HEK293T (cell line): ENCODE measurements at regions not wholly inside any gene's neighbourhood (a gene's known extent, or its start where the extent isn't known, plus 50 kb on each side); places are given as distances from the start of the nearest gene placed in this dataset.

Source experiments
- ARNT ChIP-seq: fragments of 450-650 bp; IDR thresholded peaks from 2 replicates; pipeline ENCODE4 v1.6.1; 2017; ENCODE audit warnings: mild to moderate bottlenecking
- BHLHE40 ChIP-seq: fragments of 450-650 bp; IDR thresholded peaks from 2 replicates; pipeline ENCODE4 v1.6.1; 2016; ENCODE audit warnings: mild to moderate bottlenecking, moderate library complexity, borderline replicate concordance
- CTBP1 ChIP-seq: fragments of 450-650 bp; IDR thresholded peaks from 2 replicates; pipeline ENCODE4 v1.6.1; 2016; ENCODE audit warnings: borderline replicate concordance
- ELF4 ChIP-seq: fragments of 450-650 bp; IDR thresholded peaks from 2 replicates; pipeline ENCODE4 v1.6.1; 2017; ENCODE audit warnings: antibody characterized with exemption
- FOXA1 ChIP-seq: fragments of 450-650 bp; IDR thresholded peaks from 2 replicates; pipeline ENCODE4 v1.6.1; 2016; ENCODE audit warnings: mild to moderate bottlenecking
- FOXK2 ChIP-seq: fragments of 450-650 bp; IDR thresholded peaks from 2 replicates; pipeline ENCODE4 v1.6.1; 2016; ENCODE audit warnings: mild to moderate bottlenecking
- FOXM1 ChIP-seq: fragments of 450-650 bp; IDR thresholded peaks from 2 replicates; pipeline ENCODE4 v1.6.1; 2017; ENCODE audit warnings: mild to moderate bottlenecking, borderline replicate concordance
- PKNOX1 ChIP-seq: fragments of 450-650 bp; IDR thresholded peaks from 2 replicates; pipeline ENCODE4 v1.6.1; 2016
- SP1 ChIP-seq: fragments of 450-650 bp; IDR thresholded peaks from 2 replicates; pipeline ENCODE4 v1.6.1; 2017
- SUZ12 ChIP-seq: fragments of 450-650 bp; IDR thresholded peaks from 2 replicates; pipeline ENCODE4 v1.6.1; 2016; ENCODE audit warnings: mild to moderate bottlenecking
- TARDBP ChIP-seq: fragments of 450-650 bp; IDR thresholded peaks from 2 replicates; pipeline ENCODE4 v1.6.1; 2016

- TF ChIP-seq BHLHE40 (no peak), ARNT (no peak), SUZ12 (no peak), FOXA1 (no peak), FOXM1 (no peak), PKNOX1 (no peak), FOXK2 (no peak), CTBP1 (no peak), ELF4 (no peak), SP1 (no peak), TARDBP (no peak)
Observed at GRCh38 chr4:107351196-107351595, 315.1 kb upstream of the DKK2 start.
